ENCODE measurements at regions not wholly inside any gene's neighbourhood (a gene's known extent, or its start where the extent isn't known, plus 50 kb on each side); places are given as distances from the start of the nearest gene placed in this dataset.
"Not testable (repeated sequence)": the region's sequence is repeated elsewhere in the genome, so short reads cannot be mapped to it uniquely, and the experiment has no call there.

DNA sequence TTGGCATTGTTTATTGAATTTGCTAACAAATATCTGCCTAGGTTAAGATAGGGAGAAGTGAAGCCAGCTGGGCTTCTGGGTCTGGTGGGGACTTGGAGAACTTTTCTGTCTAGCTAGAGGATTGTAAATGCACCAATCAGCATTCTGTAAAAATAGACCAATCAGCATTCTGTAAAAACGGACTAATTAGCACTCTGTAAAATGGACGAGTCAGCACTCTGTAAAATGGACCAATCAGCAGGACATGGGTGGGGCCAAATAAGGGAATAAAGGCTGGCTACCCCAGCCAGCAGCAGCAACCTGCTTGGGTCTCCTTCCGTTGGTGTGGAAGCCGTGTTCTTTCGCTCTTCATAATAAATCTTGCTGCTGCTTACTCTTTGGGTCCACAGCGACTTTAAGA is 198.4 kb downstream of the MRPS30 start:
- TF ChIP-seq POLR2A, CTCF (IDR thresholded peaks at IDR 0.05): not testable (repeated sequence)
